ENCODE measurements at regions not wholly inside any gene's neighbourhood (a gene's known extent, or its start where the extent isn't known, plus 50 kb on each side); places are given as distances from the start of the nearest gene placed in this dataset.

GRCh38 chr5:20683241-20683940 lies 695.4 kb upstream of the CDH18 start:
- TF ChIP-seq EZH2 (IDR thresholded peaks at IDR 0.05) (no peak), EZH2phosphoT487 (IDR thresholded peaks at IDR 0.05) (no peak)
- TF ChIP-seq, protein P1, sequence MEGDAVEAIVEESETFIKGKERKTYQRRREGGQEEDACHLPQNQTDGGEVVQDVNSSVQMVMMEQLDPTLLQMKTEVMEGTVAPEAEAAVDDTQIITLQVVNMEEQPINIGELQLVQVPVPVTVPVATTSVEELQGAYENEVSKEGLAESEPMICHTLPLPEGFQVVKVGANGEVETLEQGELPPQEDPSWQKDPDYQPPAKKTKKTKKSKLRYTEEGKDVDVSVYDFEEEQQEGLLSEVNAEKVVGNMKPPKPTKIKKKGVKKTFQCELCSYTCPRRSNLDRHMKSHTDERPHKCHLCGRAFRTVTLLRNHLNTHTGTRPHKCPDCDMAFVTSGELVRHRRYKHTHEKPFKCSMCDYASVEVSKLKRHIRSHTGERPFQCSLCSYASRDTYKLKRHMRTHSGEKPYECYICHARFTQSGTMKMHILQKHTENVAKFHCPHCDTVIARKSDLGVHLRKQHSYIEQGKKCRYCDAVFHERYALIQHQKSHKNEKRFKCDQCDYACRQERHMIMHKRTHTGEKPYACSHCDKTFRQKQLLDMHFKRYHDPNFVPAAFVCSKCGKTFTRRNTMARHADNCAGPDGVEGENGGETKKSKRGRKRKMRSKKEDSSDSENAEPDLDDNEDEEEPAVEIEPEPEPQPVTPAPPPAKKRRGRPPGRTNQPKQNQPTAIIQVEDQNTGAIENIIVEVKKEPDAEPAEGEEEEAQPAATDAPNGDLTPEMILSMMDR (IDR thresholded peaks at IDR 0.05), result no peak
- Histone ChIP-seq H3K4me3 (no peak overlapping the region), H3K27me3 (no peaks in the 10 kb centered on the region), H4K20me1 (ENCODE audit: low read depth) (no peaks in the 10 kb centered on the region), H3F3A (ENCODE audit: low read depth) (no peaks in the 10 kb centered on the region), H3K9ac (no peak overlapping the region), H3K4me1 (no peaks in the 10 kb centered on the region), H3K4me2 (no peak overlapping the region), H3K79me2 (ENCODE audit: low read depth) (no peaks in the 10 kb centered on the region), H3K27ac (no peak overlapping the region), H3K9me3 (ENCODE audit: low read depth) (no peaks in the 10 kb centered on the region), H3K36me3 (no peaks in the 10 kb centered on the region), H2AFZ (replicated peaks) (no peak overlapping the region)
- H3K9me3 Mint-ChIP-seq, result no peaks in the 10 kb centered on the region
- H3K4me1 Mint-ChIP-seq, result peaks cover 8% of the 10 kb centered on the region
- DNase-seq (ENCODE audit: low spot score), result no peak
- peak overlapping the region; percentile 1 for H3K27ac Mint-ChIP-seq
- no peaks in the 10 kb centered on the region for H3K36me3 Mint-ChIP-seq
- H3K4me3 Mint-ChIP-seq, result no peak overlapping the region
- no peaks in the 10 kb centered on the region for H3K27me3 Mint-ChIP-seq (ENCODE audit: insufficient read depth, low read depth)

DNA sequence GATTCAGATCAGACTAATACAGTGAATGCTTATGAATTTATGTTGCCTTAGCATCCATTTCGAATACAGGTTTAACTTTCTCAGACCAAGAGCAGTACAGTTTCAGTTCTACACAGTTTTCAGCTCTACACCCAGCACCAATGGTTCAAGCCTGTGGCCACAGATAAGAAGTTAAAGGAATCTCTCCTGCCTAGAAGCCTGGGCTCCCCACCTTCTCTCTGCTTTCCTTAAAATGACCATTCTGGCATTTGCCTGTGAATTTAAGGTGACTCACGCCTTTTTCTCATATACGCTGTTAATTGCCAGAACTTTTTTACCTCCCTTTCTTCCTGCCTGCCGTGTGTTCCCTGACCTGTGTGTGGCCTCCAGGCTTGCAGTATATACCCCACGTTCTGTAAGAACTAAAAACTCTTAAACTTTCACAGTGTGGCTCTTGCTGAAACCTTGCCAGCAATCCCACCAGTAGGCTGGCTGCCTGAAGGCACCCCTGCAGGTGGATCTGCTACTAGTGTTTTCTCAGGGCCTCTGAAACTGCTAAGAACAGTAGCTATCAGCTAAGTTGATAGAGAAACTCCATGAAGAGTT lies 692.8 kb upstream of the CDH18 start:
- Mint-ChIP-seq H3K36me3 (no peaks in the 10 kb centered on the region), H3K9me3 (no peaks in the 10 kb centered on the region), H3K27me3 (ENCODE audit: insufficient read depth, low read depth) (peaks cover 2% of the 10 kb centered on the region), H3K4me3 (no peak overlapping the region), H3K27ac (peak overlapping the region; percentile 36), H3K4me1 (peaks cover 8% of the 10 kb centered on the region)
- H3K36me3 ChIP-seq, result no peaks in the 10 kb centered on the region
- no peaks in the 10 kb centered on the region for H3K9me3 ChIP-seq (ENCODE audit: low read depth)
- no peak overlapping the region for H3K4me2 ChIP-seq
- peak; percentile 11 for DNase-seq (ENCODE audit: low spot score)
- H3K4me1 ChIP-seq, result no peaks in the 10 kb centered on the region
- H3K79me2 ChIP-seq (ENCODE audit: low read depth), result no peaks in the 10 kb centered on the region
- H3K27ac ChIP-seq, result no peak overlapping the region
- H3F3A ChIP-seq (ENCODE audit: low read depth), result no peaks in the 10 kb centered on the region
- TF ChIP-seq, protein P1 (IDR thresholded peaks at IDR 0.05), result no peak
- no peaks in the 10 kb centered on the region for H4K20me1 ChIP-seq (ENCODE audit: low read depth)
- H3K9ac ChIP-seq, result no peak overlapping the region
- H3K27me3 ChIP-seq, result no peaks in the 10 kb centered on the region
- no peak overlapping the region for H3K4me3 ChIP-seq
- H2AFZ ChIP-seq (replicated peaks), result peak overlapping the region; percentile 40

DNA sequence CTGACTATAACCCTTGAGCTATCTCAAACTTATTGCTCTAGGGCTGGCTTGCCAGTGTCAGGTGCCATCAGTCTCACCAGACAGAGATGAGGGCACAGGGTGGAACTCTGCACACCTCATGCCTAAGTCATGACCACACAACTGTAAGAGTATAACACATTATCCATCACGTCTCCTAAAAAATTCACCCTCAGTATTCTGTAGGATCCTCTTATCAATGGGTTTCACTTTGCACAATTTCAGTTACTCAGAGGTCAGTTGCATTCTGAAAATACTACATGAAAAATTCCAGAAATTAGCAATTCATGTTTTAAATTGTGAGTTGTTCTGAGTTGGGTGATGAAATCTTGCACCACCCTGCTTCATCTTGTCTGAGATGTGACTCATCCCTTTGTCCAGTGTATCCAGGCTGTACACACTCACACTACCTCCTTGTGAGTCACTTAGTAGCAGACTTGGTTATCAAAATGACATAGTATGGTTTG lies 690.9 kb upstream of the CDH18 start:
- Histone ChIP-seq H3K27ac (no peak overlapping the region), H4K20me1 (ENCODE audit: low read depth) (no peaks in the 10 kb centered on the region), H3F3A (ENCODE audit: low read depth) (no peaks in the 10 kb centered on the region), H3K9me3 (ENCODE audit: low read depth) (no peaks in the 10 kb centered on the region), H2AFZ (replicated peaks) (peak overlapping the region; percentile 37), H3K36me3 (no peaks in the 10 kb centered on the region), H3K27me3 (no peaks in the 10 kb centered on the region), H3K9ac (no peak overlapping the region), H3K4me2 (no peak overlapping the region), H3K4me3 (no peak overlapping the region), H3K4me1 (no peaks in the 10 kb centered on the region), H3K79me2 (ENCODE audit: low read depth) (no peaks in the 10 kb centered on the region)
- DNase-seq (ENCODE audit: low spot score), result no peak
- Mint-ChIP-seq H3K4me1 (peaks cover 8% of the 10 kb centered on the region), H3K4me3 (no peak overlapping the region), H3K9me3 (no peaks in the 10 kb centered on the region), H3K36me3 (no peaks in the 10 kb centered on the region), H3K27ac (no peak overlapping the region), H3K27me3 (ENCODE audit: insufficient read depth, low read depth) (peaks cover 2% of the 10 kb centered on the region)
- TF ChIP-seq, protein P1 (IDR thresholded peaks at IDR 0.05), result no peak
- TF ChIP-seq EZH2 (IDR thresholded peaks at IDR 0.05), result no peak
- TF ChIP-seq EZH2phosphoT487 (IDR thresholded peaks at IDR 0.05), result no peak

Measured in neural progenitor cell (in vitro differentiated cells).